GM19351 (cell line): ENCODE measurements at regions not wholly inside any gene's neighbourhood (a gene's known extent, or its start where the extent isn't known, plus 50 kb on each side); places are given as distances from the start of the nearest gene placed in this dataset.
"Not testable (repeated sequence)": the region's sequence is repeated elsewhere in the genome, so short reads cannot be mapped to it uniquely, and the experiment has no call there.

Source experiments
- ATAC-seq: cut with Tn5 transposase; IDR thresholded peaks from one replicate; pipeline ENCODE4 v1.9.1; 2021; ENCODE audit warnings: mild to moderate bottlenecking, moderate library complexity; ENCODE audit not compliant: unreplicated experiment

DNA sequence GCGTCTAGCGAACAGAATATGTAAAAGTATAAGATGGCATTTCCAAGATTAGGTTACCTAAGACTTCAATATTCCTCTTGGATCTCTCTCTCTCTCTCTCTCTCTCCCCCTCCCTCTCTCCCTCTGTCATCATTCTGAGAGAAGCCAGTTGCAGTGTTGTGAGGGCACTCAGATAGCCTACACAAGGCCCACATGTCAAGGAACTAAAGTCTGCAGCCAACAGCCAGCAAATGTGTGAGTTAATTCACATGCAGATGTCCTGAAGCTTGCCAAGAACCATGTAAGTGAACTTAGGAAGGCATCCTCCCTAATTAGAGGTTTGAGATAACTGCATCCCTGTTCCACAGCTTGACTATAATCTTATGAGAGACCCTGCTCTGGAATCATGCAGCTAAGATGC lies 822.9 kb upstream of the PRR20A start:
- no peak for ATAC-seq

DNA sequence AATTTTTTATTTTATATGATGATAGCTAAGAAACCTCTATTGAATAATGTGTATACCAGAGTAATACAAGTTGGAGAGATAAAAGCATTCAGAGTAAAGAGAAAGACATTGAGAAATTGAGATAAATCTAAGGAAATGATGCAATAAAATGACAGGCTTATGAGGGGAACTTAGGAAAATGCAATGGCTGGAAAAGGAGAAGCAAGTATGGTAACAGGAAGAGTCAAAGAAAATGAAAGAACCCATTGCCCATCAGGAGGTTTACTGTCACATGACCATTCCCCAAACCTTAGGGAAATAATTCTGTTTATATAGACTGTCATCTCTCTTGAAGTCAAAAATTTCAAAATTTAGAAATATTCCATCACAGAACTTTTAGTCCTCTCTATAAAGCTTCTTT lies 808.0 kb upstream of the PRR20A start:
- no peak for ATAC-seq

DNA sequence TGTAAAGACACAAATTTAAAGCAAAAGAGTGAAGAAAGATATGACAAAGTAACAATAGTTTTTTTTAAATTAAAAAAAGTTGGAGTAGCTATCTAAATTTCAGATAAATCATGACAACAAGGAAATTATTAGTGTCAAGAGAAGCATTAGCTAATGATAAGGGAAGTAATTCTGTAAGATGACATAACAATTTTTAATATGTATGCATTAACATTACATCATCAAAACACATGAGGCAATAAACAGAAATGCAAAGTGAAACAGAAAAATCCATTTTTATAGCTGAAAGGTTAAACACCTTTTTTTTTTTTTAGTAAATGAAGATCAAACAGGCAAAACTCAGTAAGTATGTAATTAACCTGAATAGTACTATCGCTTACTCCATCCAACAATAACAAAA lies 804.9 kb upstream of the PRR20A start:
- no peak for ATAC-seq

DNA sequence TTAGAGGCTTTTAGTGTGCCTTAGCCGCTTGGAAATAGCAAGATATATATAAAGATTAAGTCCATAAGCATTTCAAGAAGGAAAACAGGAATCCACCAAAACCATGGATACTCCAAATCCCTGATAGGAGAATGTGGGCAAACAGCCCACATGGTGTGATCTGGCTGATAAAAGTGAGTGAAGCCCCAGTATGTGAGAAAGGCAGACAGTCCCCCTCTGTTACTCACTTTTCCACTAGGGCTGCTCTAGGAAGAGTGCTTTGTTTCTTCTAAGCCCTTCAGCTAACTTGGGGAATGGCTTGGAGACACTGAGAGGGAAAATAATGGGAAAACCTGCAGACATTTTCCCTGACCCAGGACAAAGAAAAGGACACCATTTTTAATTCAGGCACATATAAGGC lies 802.3 kb upstream of the PRR20A start:
- no peak for ATAC-seq

DNA sequence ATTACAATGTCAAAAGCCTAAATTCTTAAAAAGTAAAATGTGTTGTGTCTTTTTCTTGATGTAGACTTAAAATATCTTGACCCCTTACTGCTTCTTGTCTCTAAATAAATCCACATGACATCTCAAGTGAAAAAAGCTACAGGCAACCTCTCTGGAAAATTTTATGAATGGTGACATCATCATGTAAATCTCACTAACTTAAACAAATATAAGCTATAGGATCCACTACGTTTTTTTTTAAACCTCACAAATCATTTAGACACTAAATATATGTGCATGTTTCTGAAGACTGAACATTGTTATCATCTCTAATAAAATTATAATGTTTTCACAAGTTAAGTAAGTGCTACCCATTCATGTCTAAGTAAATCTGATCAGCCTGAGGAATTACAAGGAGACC lies 793.7 kb upstream of the PRR20A start:
- no peak for ATAC-seq

DNA sequence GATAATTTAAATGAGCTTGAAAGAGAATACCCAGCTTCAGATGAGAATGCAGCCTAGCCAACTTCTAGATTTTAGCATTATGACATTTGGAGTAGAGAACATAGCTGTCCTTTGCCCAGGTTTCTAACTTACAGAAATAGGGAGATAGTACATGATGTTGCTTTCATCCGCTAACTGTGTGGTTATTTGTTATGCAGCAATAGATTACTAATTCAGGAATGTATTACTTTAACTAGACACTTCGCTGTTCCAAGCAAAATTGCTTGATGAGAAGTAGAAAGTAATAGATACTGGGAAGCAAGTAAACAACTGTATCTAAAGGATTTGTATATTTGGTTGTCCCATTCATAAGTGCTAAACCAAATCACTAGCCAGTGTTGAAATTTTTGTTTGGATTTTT lies 790.9 kb upstream of the PRR20A start:
- ATAC-seq: no peak

DNA sequence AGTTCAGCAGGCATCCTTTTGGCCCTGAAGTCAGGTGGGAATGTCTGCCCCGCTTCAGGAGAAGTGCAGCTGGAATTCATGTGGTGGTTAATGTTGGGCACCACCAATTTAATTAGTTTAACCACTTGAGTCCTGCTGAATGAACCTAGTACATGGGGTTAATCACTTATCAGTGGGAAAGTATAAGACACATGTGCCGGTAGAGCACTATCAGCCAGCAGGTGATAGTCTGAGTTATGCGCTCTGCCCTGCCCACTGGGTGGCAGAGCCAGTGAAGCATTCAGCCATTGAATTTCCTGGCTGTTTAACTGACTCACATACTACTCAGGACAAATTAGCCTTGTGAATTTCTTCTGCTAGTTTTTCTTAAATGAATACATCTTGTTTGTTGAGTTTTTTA lies 789.7 kb upstream of the PRR20A start:
- ATAC-seq: no peak

DNA sequence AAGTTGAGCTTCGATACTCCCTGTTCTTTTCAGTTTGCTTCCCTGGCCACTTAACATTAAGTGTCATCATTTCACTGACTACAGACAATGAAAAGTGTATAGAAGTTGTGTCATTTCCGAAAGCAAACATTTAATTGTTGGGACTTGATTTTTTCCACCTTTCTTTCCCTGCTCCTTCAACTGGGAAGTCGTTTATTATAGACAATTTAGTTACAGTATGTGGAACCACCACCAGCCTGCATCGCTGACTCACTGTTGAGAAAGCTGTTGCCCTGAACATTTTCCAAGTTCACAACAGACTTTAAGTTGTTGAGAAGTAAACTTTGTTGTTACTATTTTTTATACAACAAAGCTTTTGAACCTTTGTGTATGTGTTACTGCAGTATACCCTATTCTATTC lies 788.4 kb upstream of the PRR20A start:
- ATAC-seq: no peak

DNA sequence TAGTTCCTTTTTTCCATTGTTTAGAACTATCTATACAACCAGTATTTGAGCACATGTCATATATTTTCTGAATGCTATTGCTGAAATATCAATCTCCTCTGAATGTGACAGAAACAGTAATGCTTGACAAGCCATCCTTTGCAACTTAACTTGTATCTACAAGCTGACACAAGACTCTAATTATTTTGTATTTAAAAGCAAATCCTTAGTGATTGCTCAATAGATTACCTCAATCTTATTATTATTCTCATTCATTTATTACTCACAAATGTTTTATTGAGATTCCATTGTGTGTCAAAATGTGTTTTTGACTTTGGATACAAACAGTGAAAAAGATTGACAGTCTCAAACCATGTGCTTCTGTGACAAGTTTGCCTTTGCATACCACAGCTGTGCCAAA lies 787.8 kb upstream of the PRR20A start:
- ATAC-seq: no peak

DNA sequence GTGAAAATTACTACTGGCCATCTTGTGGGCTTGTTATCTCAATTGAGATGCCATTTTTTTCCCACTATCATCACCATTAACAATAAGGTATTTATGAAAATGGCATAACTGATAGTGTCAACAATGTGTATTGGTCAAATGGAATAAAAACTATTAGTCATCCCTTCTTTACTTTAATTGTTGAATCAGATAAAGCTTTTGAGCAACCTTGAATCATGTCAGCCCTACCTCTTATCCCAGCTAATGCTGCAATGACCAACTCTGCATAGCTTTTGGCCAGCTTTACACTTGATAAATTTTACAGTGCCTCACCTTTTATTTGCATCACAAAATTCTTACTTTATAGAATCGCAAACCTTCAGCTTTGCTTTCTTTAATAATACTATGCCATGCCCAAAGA lies 784.0 kb upstream of the PRR20A start:
- ATAC-seq: no peak

DNA sequence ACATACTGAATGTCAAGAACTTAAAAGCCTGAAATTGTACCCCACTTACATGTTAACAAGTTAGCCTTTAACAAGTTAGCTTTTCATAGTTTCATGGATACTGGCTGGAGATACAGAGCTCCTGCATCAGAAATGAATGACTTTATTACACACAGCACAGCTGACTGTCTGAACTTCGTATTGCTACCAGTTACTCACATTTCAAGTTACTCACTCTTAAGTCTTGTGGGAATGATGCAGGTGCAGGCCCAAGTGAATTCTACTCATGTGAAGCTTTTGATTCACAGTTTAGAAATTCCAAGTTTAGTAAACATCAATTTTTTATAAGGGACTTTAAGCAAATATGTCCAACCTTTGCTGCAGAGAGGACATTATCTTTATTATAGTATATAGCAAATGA lies 762.2 kb upstream of the PRR20A start:
- ATAC-seq: no peak

DNA sequence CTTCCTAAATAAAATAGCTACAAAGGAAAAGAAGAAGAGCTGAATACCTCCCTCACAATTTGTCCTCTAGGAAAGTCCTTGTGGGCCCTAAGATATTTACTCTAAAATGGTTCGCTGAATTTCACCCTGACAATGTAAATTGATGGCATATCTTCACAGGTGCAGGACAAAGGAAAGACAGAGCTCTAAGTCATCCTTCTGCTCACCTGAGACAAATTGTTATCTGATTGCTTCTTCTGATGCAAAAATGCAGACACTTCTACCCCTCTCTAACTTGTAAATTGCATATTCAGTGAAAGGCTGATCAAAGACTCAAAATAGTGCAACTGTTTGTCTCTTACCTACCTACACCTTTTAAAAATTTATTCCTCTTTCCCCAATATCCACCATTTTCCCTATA lies 747.2 kb upstream of the PRR20A start:
- ATAC-seq: no peak

DNA sequence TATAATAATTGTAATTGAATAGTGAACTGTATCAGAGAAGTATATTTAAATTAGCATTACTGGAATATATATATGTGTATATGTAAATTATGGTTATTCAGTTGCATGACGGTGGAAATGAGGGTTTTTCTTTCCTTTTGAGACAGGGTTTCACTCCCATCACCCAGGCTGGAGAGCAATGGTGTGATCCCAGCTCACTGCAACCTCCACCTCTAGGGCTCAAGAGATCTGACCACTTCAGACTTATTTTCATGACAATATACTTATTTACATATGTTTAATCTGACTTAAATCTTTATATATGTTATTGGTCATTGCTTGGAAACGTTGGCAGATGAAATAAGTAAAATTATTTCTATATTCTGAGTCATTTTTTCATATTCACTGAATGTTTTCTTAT lies 744.4 kb upstream of the PRR20A start:
- no peak for ATAC-seq

DNA sequence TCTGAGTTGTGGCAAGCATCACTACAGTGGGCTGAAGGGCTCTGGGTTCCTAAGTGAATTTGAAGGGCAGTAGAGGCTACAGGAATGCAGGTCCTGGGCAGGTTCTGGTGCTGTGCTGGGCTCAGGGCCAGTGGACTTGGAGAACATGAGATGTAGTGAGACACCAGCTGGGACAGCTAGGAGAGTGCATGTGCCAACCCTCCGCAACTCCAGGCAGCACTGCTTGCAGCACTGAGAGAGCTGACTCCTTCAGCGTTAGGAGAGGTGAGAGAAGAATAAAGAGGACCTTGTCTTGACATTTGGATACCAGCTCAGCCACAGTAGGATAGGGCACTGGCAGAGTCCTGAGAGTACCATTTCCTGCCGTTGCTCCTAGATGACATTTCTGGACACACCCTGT lies 739.9 kb upstream of the PRR20A start:
- no peak for ATAC-seq

DNA sequence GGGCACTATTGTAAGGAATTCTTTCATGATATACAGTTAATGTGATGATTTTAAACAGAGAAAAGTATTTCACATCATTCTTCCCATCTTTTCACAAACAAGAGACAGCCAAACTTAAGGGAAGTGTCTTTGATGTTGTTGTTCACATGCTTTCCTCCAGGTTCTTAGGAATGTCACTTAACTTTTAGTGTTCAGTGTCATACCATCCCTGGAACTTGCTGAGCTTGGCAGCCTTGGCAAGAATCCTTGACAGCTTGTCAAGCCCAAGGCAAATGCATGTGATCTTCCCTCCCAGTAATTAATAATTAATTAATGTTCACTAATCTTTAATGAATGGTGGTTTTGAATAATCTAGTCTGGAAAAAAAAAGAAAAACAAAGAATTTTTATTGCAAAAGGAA lies 727.9 kb upstream of the PRR20A start:
- ATAC-seq: no peak

DNA sequence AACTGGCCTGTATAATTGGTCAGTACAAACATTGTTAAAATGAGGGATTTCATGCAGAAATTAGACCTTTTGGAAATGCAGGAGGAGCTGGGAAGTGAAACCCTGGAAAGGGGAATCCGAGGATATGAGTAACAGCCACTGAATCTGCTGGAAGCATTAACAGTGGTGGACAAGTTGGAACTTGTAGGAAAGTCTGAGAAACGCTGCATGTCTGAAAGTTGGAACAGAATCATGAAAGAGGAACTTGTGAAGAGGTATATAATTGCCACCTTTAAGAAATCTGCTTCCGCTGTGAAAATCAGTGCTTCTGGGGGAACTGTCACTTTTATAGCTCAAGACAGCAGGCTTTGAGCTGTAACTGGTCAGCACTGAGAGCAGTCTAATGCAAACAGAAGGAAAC lies 716.5 kb upstream of the PRR20A start:
- ATAC-seq: no peak

DNA sequence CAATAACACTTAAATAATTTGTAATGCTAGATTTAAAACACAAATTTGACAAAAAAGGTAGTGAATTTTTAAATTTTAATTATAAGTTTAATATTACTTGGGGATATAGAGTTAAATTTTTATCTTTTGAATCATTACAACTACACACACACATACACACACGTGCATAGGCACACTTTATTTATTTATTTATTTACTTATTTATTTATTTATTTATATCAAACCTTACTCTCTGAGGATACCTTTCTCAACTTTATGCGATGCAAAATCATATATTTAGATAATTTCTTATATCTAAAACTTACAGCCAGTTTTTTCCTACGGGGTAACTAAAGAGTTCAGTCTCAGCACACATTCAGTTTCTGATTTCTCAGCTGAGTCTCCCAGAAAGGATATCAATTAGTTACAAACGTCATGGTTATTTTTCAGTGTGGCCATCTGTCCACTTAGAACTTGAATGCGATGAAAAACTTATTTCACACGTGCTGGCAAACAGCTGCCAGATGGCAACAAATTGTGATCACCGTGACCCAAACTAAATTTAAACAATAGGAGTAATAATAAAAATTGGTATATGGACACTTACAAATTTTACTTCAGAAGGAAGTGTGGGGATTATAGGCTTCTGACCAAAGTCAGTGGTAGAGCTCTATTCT lies 683.1 kb upstream of the PRR20A start:
- no peak for ATAC-seq

DNA sequence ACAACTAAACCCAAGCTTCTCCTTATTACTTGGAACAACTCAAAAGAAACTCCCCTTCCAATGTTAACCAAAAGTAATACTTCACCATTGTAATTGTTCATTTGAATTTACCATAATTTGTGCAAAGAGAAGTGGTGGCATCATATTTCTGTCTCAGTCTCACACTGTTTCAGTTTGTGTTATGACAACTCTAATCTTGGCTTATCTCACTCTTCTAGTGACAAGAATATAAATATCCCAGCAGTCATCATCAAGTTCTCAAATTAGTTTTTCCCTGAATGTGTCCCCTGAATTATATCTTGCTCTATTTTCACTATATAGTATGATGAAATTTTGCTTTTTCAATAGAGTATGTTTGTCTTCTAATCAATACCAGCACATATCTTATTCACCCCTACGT lies 681.4 kb upstream of the PRR20A start:
- ATAC-seq: no peak

DNA sequence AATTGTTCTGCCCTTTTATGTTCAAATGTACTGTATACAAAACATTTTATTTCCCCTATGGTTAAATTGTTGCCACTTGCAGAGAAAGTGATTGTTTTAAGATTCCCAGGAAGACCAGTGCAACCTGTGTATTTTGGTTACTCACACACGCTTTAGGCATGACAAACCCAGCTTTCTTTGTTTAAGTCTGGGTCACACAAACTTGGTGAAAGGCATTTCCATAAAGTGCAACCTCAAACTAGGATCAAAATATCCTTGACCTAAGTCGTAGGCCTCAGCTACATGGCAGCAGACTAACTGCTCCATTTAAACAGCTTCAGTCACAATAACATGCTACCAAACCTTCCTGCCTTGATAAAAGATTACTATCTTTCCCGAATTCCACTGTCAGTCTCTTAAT lies 639.0 kb upstream of the PRR20A start:
- ATAC-seq: no peak

DNA sequence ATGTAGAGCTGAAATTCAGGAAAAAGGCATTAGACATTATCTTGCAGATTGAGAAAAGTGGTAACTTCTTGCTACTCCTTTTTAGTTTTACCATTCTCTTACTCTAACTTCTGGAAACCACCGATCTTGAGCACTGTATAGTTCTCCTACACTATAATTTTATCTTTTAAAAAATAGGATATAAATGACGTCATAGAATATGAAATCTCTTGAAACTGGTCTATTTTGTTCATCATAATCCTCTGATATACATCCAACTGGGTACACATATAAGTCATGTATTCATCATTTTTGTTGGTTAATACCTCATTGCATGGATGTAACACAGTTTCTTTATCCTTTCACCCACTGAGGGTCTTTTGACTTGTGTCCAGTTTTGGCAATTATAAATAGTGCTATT lies 629.9 kb upstream of the PRR20A start:
- ATAC-seq: no peak

DNA sequence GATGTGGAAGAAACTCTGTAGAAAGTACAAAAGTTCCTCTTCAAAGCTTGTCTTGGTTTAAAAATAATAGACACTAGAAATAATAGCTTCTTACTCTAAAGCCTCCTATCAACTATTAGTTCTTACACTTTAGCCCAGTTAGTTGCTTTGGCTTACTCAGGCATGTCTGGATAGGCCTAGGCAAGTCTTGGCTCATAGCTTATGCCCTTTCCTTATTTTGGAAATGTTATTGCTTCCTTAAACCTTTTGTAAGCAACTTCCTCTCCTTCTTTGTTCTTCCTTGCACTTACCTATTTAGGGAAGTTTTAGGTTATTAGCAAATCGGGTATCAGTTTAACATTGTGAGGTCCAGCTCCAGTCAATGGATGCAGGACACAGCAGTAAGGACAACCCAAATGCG lies 628.4 kb upstream of the PRR20A start:
- not testable (repeated sequence) for ATAC-seq

DNA sequence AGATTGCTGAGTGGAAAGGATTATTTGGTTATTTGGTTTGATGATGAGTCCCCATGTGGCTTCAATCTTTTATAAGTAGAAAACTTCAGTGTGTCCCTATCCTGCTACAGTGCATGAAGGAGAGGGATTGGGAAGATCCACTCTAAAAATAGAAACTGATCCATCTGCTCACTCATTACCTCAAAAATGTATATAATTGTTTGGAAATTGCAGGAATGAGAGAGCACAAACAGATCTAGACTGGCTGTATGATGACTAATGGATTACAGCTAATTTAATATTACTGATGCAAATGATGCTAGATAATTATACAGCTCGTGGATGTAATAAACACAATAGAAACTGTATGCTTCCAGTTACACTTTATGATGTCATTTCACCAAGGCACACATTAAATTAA lies 625.3 kb upstream of the PRR20A start:
- ATAC-seq: no peak

DNA sequence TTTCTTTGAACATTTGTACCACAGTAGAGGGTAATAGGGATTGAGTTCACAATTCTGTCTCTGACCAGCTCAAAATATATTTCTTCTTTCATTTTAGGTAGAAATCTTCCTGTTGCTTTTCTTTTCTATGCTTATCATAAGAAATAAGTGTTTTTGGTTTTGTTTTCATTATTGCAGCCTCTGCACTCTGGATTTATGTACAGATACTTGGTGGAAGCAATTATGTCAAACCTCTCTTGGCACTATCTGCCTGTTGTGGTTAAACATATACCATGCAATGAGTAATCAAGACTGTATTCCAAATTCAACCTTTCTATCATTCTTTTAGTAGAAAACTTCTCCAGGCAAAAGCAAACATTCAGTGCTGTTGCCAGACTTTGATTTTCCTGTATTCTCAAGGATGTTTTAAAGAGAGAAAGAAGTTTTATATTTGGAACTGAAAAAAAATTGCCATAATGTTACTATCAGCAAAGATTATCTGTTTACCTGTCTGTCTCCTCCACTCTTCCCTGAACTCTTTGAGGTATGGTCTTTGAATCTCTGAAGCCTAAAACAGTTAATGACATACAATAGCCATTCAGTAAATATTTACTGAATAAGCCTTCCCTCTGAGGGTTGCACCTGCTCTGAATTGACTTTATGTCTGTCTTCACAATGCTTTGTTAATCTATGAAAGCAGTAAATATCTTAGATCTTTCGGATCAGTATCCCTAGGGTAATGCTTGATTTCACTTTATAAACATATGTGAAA lies 612.5 kb upstream of the PRR20A start:
- no peak for ATAC-seq
